ENCODE measurements at regions not wholly inside any gene's neighbourhood (a gene's known extent, or its start where the extent isn't known, plus 50 kb on each side); places are given as distances from the start of the nearest gene placed in this dataset.
"Not testable (repeated sequence)": the region's sequence is repeated elsewhere in the genome, so short reads cannot be mapped to it uniquely, and the experiment has no call there.

DNA sequence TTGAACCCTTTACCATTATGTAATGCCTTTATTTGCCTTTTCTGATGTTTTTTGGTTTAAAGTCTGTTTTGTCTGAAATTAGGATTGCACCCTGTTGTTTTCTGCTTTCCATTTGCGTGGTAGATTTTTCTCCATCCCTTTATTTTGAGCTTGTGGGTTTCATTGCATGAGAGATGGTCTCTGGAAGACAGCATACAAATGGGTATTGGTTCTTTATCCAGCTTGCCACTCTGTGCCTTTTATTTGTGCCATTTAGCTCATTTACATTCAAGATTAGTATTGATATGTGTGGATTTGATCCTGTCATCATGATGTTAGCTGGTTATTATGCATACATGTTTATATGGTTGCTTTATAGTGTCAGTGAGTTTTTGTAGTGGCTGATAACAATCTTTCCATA lies 318.7 kb upstream of the PPP2R3A start:
- Histone ChIP-seq H3K27me3 (no peaks in the 10 kb centered on the region), H3K4me1 (no peaks in the 10 kb centered on the region), H3K9me3 (peaks cover 0 to 6% (median 3%) of the 10 kb centered on the region in 4 donors), H3K4me3 (no peak overlapping the region), H3K27ac (no peak overlapping the region), H3K36me3 (no peaks in the 10 kb centered on the region)
- DNase-seq, result no peak
- WGBS, 2 donors, result 67 to 69% methylated on average over 1 of the region's 1 CpG
- TF ChIP-seq POLR2A (IDR thresholded peaks at IDR 0.05) (no peak), EP300 (IDR thresholded peaks at IDR 0.05) (no peak), POLR2AphosphoS5 (IDR thresholded peaks at IDR 0.05) (no peak)
- TF ChIP-seq, protein P1, sequence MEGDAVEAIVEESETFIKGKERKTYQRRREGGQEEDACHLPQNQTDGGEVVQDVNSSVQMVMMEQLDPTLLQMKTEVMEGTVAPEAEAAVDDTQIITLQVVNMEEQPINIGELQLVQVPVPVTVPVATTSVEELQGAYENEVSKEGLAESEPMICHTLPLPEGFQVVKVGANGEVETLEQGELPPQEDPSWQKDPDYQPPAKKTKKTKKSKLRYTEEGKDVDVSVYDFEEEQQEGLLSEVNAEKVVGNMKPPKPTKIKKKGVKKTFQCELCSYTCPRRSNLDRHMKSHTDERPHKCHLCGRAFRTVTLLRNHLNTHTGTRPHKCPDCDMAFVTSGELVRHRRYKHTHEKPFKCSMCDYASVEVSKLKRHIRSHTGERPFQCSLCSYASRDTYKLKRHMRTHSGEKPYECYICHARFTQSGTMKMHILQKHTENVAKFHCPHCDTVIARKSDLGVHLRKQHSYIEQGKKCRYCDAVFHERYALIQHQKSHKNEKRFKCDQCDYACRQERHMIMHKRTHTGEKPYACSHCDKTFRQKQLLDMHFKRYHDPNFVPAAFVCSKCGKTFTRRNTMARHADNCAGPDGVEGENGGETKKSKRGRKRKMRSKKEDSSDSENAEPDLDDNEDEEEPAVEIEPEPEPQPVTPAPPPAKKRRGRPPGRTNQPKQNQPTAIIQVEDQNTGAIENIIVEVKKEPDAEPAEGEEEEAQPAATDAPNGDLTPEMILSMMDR (IDR thresholded peaks at IDR 0.05), result no peak
- intact Hi-C loops (cut with DNase I), result no loop called here

DNA sequence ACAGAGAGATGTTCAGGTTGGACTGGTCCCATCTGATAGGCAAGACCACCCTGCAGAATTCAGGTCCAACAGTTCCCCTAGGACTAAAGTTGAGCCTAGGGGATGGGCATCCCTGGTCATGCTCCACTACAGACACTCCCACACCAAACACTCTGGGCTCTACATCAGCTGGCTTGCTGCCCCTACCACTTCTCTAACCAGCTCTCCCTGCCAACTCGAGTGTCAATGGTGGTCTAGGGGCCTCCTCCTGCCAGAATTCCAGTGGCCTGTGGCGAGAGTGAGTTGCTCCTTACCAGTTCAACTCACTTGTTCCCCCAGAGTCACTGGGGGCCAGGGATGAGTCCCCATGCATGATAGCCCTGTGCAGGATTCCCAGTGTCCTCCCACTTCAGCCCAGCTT lies 316.2 kb upstream of the PPP2R3A start:
- 61 to 69% methylated on average over 2 of the region's 2 CpGs for WGBS, 2 donors
- no peak overlapping the region for H3K4me3 ChIP-seq
- intact Hi-C loops (cut with DNase I), result no loop called here
- TF ChIP-seq, protein P1 (IDR thresholded peaks at IDR 0.05), result no peak
- no peak for TF ChIP-seq POLR2AphosphoS5 (IDR thresholded peaks at IDR 0.05)
- TF ChIP-seq POLR2A (IDR thresholded peaks at IDR 0.05), result no peak
- no peak for TF ChIP-seq EP300 (IDR thresholded peaks at IDR 0.05)
- no peaks in the 10 kb centered on the region for H3K27me3 ChIP-seq
- H3K36me3 ChIP-seq, result no peaks in the 10 kb centered on the region
- DNase-seq, result no peak
- H3K27ac ChIP-seq, result no peak overlapping the region
- no peaks in the 10 kb centered on the region for H3K4me1 ChIP-seq
- H3K9me3 ChIP-seq, result peaks cover 0 to 6% (median 3%) of the 10 kb centered on the region in 4 donors

DNA sequence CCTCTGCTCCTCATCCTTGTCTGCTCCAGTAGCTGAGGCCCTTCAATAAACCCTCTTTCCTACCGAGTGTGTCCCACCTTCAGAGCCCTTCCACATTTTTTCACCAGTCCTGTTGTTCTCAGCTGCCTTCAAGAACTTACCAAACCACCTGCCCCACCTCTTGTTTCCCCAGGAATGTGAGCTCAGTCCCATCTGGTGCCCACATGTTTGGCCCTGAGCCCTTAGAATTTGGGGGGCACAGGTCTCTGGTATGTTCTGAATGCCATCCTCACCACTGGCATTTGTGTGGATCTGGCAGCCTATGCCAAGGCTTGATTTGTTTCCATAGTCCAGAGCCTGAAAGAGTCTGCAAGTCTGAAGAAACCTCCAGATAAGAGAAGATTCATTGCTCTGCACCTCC lies 315.2 kb upstream of the PPP2R3A start:
- DNase-seq, result no peak
- H3K4me1 ChIP-seq, result no peaks in the 10 kb centered on the region
- TF ChIP-seq EP300 (IDR thresholded peaks at IDR 0.05) (no peak), POLR2A (IDR thresholded peaks at IDR 0.05) (no peak), POLR2AphosphoS5 (IDR thresholded peaks at IDR 0.05) (no peak)
- TF ChIP-seq, protein P1 (IDR thresholded peaks at IDR 0.05), result no peak
- H3K27ac ChIP-seq, result no peak overlapping the region
- 75 to 77% methylated on average over 1 of the region's 1 CpG for WGBS, 2 donors
- H3K4me3 ChIP-seq, result no peak overlapping the region
- H3K27me3 ChIP-seq, result no peaks in the 10 kb centered on the region
- H3K9me3 ChIP-seq, result peaks cover 0 to 6% (median 3%) of the 10 kb centered on the region in 4 donors
- no peaks in the 10 kb centered on the region for H3K36me3 ChIP-seq
- intact Hi-C loops (cut with DNase I), result no loop called here

DNA sequence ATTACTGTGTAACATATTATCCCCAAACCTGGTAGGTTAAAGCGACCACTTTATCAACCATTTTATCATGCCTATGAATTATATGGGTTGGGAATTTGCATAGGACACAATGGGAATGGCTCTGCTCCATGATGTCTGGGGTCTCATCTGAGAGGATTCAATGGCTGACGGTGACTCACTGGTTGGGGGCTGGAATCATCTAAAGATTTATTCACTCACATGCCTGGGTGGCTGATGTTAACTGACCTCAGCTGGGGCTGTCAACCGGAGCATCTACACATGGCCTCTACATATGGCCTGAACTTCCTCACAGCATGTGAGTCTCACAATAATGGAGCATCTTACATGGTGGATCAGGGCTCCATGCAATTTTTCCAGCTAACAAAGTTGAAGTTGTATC lies 313.1 kb upstream of the PPP2R3A start:
- no peak for DNase-seq
- 56 to 66% methylated on average over 3 of the region's 3 CpGs for WGBS, 2 donors
- Histone ChIP-seq H3K36me3 (no peaks in the 10 kb centered on the region), H3K9me3 (peaks cover 0 to 6% (median 0%) of the 10 kb centered on the region in 4 donors), H3K4me1 (no peaks in the 10 kb centered on the region), H3K4me3 (no peak overlapping the region), H3K27me3 (no peaks in the 10 kb centered on the region), H3K27ac (no peak overlapping the region)
- intact Hi-C loops (cut with DNase I), result no loop called here
- TF ChIP-seq EP300 (IDR thresholded peaks at IDR 0.05) (no peak), POLR2A (IDR thresholded peaks at IDR 0.05) (no peak), POLR2AphosphoS5 (IDR thresholded peaks at IDR 0.05) (no peak)
- TF ChIP-seq, protein P1 (IDR thresholded peaks at IDR 0.05), result no peak

DNA sequence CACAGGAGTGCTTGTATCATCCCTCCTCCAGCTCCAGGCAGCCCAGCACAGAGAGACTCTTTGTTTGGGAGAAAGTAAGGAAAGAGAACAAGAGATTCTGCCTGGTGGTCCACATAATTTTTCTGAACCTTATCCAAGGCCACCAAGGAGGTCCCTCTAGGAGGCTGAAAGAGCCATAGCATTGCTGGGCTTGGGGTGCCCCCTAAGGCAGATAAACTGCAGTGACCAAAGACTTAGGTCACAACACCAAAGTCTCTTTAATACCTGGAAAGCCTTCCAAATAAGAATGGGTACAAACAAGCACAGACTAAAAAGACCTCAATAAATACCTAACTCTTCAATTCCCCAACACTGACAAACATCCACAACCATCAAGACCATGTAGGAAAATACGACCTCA lies 310.2 kb upstream of the PPP2R3A start:
- H3K27me3 ChIP-seq, result no peaks in the 10 kb centered on the region
- peaks cover 0 to 3% (median 0%) of the 10 kb centered on the region in 4 donors for H3K9me3 ChIP-seq
- no peak for TF ChIP-seq POLR2A (IDR thresholded peaks at IDR 0.05)
- TF ChIP-seq POLR2AphosphoS5 (IDR thresholded peaks at IDR 0.05), result no peak
- TF ChIP-seq, protein P1 (IDR thresholded peaks at IDR 0.05), result no peak
- TF ChIP-seq EP300 (IDR thresholded peaks at IDR 0.05), result no peak
- DNase-seq, result no peak
- 85 to 86% methylated on average over 1 of the region's 1 CpG for WGBS, 2 donors
- no peak overlapping the region for H3K27ac ChIP-seq
- intact Hi-C loops (cut with DNase I), result no loop called here
- no peaks in the 10 kb centered on the region for H3K36me3 ChIP-seq
- no peaks in the 10 kb centered on the region for H3K4me1 ChIP-seq
- H3K4me3 ChIP-seq, result no peak overlapping the region

DNA sequence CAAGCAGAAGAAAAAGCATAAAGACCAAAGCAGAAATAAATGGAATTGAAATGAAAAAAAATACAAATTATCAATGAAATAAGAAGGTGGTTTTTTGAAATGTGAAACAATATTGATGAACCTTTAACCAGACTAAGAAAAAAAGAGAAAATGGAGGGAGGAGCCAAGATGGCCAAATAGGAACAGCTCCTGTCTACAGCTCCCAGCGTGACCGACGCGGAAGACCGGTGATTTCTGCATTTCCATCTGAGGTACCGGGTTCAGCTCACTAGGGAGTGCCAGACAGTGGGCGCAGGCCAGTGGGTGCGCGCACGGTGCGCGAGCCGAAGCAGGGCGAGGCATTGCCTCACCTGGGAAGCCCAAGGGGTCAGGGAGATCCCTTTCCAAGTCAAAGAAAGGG lies 307.1 kb upstream of the PPP2R3A start:
- H3K4me3 ChIP-seq; intact Hi-C loops (cut with DNase I); H3K4me1 ChIP-seq; H3K36me3 ChIP-seq; H3K9me3 ChIP-seq; H3K27me3 ChIP-seq; H3K27ac ChIP-seq; DNase-seq: not testable (repeated sequence)
- WGBS, 2 donors, result 51 to 92% methylated on average over 6 to 14 of the region's 14 CpGs

All from sigmoid colon (tissue), 6 donors.